ENCODE measurements at regions not wholly inside any gene's neighbourhood (a gene's known extent, or its start where the extent isn't known, plus 50 kb on each side); places are given as distances from the start of the nearest gene placed in this dataset.

GRCh38 chr12:28988325-28988704 is 160.8 kb upstream of the FAR2 start:
- no peaks in the 10 kb centered on the region for H3K27me3 Mint-ChIP-seq (ENCODE audit: low read depth)
- Histone ChIP-seq H3K4ac (ENCODE audit: low read depth, low read length) (no peak overlapping the region), H3K4me2 (ENCODE audit: insufficient read depth, insufficient read length, low read length) (no peak overlapping the region), H2BK15ac (ENCODE audit: low read depth, low read length) (no peak overlapping the region), H4K8ac (replicated peaks; ENCODE audit: insufficient read length, low read depth, low read length) (no peak overlapping the region), H3K56ac (ENCODE audit: insufficient read length, low read depth, low read length) (no peak overlapping the region), H3K4me1 (ENCODE audit: insufficient read depth, low read length) (no peaks in the 10 kb centered on the region), H2BK5ac (ENCODE audit: insufficient read length, low read length) (no peak overlapping the region), H3K27me3 (ENCODE audit: insufficient read depth, low read length) (no peaks in the 10 kb centered on the region), H2AFZ (ENCODE audit: low read length) (no peak overlapping the region), H3K9ac (ENCODE audit: extremely low read depth, insufficient read length, low read length) (no peak overlapping the region), H3K23ac (ENCODE audit: insufficient read length, low read depth, low read length) (no peak overlapping the region), H2BK120ac (ENCODE audit: low read depth, low read length, poor library complexity, severe bottlenecking) (no peak overlapping the region), H2AK5ac (ENCODE audit: insufficient read length, low read length) (no peak overlapping the region), H3K18ac (ENCODE audit: insufficient read length, low read depth, low read length) (no peak overlapping the region), H3K79me1 (ENCODE audit: insufficient read depth, low read depth, low read length, poor library complexity, severe bottlenecking) (no peaks in the 10 kb centered on the region), H3K79me2 (ENCODE audit: insufficient read depth, low read length) (no peaks in the 10 kb centered on the region), H3K27ac (ENCODE audit: insufficient read length, low read depth, low read length) (no peak overlapping the region), H2BK12ac (ENCODE audit: insufficient read length, low read depth, low read length) (no peak overlapping the region), H3K14ac (ENCODE audit: insufficient read depth, low read length) (no peak overlapping the region), H3K23me2 (ENCODE audit: insufficient read length, low read depth, low read length, poor library complexity, severe bottlenecking) (no peaks in the 10 kb centered on the region), H3K9me3 (ENCODE audit: control insufficient read depth, low read depth, low read length) (no peaks in the 10 kb centered on the region), H4K91ac (ENCODE audit: insufficient read length, low read depth, low read length) (no peak overlapping the region), H2BK20ac (ENCODE audit: low read depth, low read length, poor library complexity, severe bottlenecking) (no peak overlapping the region), H4K5ac (ENCODE audit: insufficient read length, low read depth, low read length) (no peak overlapping the region), H4K20me1 (ENCODE audit: control insufficient read depth, insufficient read depth, insufficient read length) (no peaks in the 10 kb centered on the region), H3T11ph (ENCODE audit: low read length) (no peak overlapping the region)
- no peak overlapping the region for H3K27ac Mint-ChIP-seq
- no peaks in the 10 kb centered on the region for H3K9me3 Mint-ChIP-seq
- no CpG with 5 or more reads among the region's 2 CpGs for WGBS (ENCODE audit: extremely low coverage, insufficient read length, low lambda C conversion rate)
- TF ChIP-seq CTCF (conservative IDR thresholded peaks at IDR 0.05), result no peak
- H3K4me3 Mint-ChIP-seq, result no peak overlapping the region
- no peak for DNase-seq
- H3K4me1 Mint-ChIP-seq, result peaks cover 3 to 4% of the 10 kb centered on the region in 2 experiments; a peak in 3 of 4 replicates
- H3K36me3 Mint-ChIP-seq (ENCODE audit: insufficient read depth in 1 of 3, low read depth in 3 of 3), result no peaks in the 10 kb centered on the region

Measured in H9 (cell line).